Left lung (tissue), 4 donors: ENCODE measurements at regions not wholly inside any gene's neighbourhood (a gene's known extent, or its start where the extent isn't known, plus 50 kb on each side); places are given as distances from the start of the nearest gene placed in this dataset.

Experiments
- ATAC-seq: fragments of 200-7000 bp; cut with Tn5 transposase; one replicate; pipeline ENCODE4 v1.9.1; 2020; ENCODE audit warnings: moderate library complexity
- DNase-seq, 4 donors: peaks; one replicate each; pipeline ENCODE4 v3.0.0-alpha.2; 2013 to 2020
- H3K27ac ChIP-seq, 2 donors: fragments of 200-600 bp; sonication (generic) in 1 of 2; one replicate each; pipeline versions ENCODE4 v1.5.0 to v1.8.0; 2020 to 2021
- H3K27me3 ChIP-seq, 2 donors: fragments of 200-600 bp; sonication (generic) in 1 of 2; one replicate each; pipeline versions ENCODE4 v1.5.0 to v1.8.0; 2020 to 2021
- H3K36me3 ChIP-seq, 2 donors: fragments of 200-600 bp; sonication (generic) in 1 of 2; one replicate each; pipeline versions ENCODE4 v1.5.0 to v1.8.0; 2020 to 2021
- H3K4me1 ChIP-seq, 2 donors: fragments of 200-600 bp; one replicate each; pipeline ENCODE4 v1.8.0; 2021
- H3K4me3 ChIP-seq, 2 donors: fragments of 200-600 bp; sonication (generic) in 1 of 2; one replicate each; pipeline versions ENCODE4 v1.5.0 to v1.8.0; 2020 to 2021; ENCODE audit warnings: mild to moderate bottlenecking in 1 of 2
- H3K9me3 ChIP-seq, 2 donors: fragments of 200-600 bp; sonication (generic) in 1 of 2; one replicate each; pipeline versions ENCODE4 v1.5.0 to v1.8.0; 2020 to 2021
- intact Hi-C, 2 donors: fragments of 100-400 bp; cut with DNase I; formaldehyde crosslinking; loops; one replicate each; pipeline versions ENCODE4 v1.11.2 to v1.14.2; 2022
- TF ChIP-seq, protein P1 (sequence below), 2 donors: fragments of 200-600 bp; sonication (generic) in 1 of 2; IDR thresholded peaks; one replicate each; pipeline versions ENCODE4 v1.5.0 to v1.8.0; 2021; ENCODE audit warnings: antibody characterized with exemption in 2 of 2
- donor health status: DM: no; HTN: yes; CAD: no.
- donor health status: DM: no; HTN: no; CAD: no.

DNA sequence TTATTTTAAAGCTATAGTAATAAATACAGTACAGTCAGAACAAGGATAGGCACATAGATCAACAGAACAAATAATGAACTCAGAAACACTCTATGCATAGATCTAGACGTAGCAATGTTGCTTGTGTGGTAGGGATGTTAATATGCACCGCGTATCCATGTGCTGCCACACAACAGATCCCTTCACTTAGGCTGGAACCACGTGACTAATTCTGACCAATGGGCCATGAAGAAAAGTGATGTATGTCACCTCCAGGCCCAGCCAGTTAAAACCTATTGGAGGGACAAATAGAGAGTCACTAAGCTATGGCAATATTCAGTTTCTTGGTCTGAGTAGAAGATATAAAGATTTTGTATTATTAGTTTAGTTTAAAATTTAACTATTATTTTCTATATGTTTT is 91.4 kb downstream of the ADAMTS1 start:
- TF ChIP-seq, protein P1, sequence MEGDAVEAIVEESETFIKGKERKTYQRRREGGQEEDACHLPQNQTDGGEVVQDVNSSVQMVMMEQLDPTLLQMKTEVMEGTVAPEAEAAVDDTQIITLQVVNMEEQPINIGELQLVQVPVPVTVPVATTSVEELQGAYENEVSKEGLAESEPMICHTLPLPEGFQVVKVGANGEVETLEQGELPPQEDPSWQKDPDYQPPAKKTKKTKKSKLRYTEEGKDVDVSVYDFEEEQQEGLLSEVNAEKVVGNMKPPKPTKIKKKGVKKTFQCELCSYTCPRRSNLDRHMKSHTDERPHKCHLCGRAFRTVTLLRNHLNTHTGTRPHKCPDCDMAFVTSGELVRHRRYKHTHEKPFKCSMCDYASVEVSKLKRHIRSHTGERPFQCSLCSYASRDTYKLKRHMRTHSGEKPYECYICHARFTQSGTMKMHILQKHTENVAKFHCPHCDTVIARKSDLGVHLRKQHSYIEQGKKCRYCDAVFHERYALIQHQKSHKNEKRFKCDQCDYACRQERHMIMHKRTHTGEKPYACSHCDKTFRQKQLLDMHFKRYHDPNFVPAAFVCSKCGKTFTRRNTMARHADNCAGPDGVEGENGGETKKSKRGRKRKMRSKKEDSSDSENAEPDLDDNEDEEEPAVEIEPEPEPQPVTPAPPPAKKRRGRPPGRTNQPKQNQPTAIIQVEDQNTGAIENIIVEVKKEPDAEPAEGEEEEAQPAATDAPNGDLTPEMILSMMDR (IDR thresholded peaks at IDR 0.05) = no peak
- no peaks in the 10 kb centered on the region for H3K9me3 ChIP-seq
- no peak for ATAC-seq
- no peaks in the 10 kb centered on the region for H3K27me3 ChIP-seq
- DNase-seq = no peak
- no peaks in the 10 kb centered on the region for H3K4me1 ChIP-seq
- intact Hi-C loops = no loop called here
- no peak overlapping the region for H3K27ac ChIP-seq
- no peak overlapping the region for H3K4me3 ChIP-seq
- H3K36me3 ChIP-seq = no peaks in the 10 kb centered on the region

DNA sequence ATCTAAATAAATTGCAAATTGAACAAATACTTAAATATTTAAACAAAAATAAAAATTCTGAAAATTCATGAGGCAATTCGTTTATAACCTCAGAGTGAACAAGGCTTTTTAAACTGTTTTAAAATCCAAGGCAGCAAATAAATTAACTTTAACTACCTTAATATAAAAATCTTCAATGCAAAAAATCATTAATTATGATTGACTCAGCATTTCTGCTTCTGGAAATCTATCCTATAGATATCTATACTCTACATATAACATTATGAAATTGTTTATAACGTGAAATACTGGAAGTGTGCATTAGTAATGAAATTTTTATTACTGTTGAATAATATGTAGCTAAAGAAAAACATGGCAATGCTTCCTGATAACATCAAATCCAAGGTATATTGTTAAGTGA is 92.4 kb downstream of the ADAMTS1 start:
- Histone ChIP-seq H3K9me3 (no peaks in the 10 kb centered on the region), H3K27me3 (no peaks in the 10 kb centered on the region), H3K36me3 (no peaks in the 10 kb centered on the region), H3K27ac (no peak overlapping the region), H3K4me3 (no peak overlapping the region), H3K4me1 (no peaks in the 10 kb centered on the region)
- intact Hi-C loops = no loop called here
- no peak for DNase-seq
- ATAC-seq = no peak
- TF ChIP-seq, protein P1 (IDR thresholded peaks at IDR 0.05) = no peak

DNA sequence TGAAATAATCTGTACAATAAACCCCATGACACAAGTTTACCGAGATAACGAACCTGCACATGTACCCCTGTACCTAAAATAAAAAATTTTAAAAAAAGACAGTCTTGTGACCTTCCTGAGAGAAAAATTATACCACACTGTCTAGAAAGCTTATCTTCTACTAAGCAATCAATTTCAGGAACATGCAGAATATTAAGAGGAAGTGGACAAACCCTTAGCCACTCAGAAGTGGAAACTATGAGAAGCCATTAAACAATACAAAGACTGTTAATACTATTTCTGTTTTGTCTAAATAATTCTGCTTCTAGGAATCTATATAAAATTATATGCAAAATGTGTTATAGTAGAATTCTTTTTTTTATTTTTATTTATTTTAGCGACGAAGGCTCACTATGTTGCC is 93.9 kb downstream of the ADAMTS1 start:
- no peak for DNase-seq
- no peak overlapping the region for H3K4me3 ChIP-seq
- no peaks in the 10 kb centered on the region for H3K9me3 ChIP-seq
- no peaks in the 10 kb centered on the region for H3K36me3 ChIP-seq
- H3K4me1 ChIP-seq = no peaks in the 10 kb centered on the region
- ATAC-seq = no peak
- no peaks in the 10 kb centered on the region for H3K27me3 ChIP-seq
- TF ChIP-seq, protein P1 (IDR thresholded peaks at IDR 0.05) = no peak
- intact Hi-C loops = no loop called here
- no peak overlapping the region for H3K27ac ChIP-seq

DNA sequence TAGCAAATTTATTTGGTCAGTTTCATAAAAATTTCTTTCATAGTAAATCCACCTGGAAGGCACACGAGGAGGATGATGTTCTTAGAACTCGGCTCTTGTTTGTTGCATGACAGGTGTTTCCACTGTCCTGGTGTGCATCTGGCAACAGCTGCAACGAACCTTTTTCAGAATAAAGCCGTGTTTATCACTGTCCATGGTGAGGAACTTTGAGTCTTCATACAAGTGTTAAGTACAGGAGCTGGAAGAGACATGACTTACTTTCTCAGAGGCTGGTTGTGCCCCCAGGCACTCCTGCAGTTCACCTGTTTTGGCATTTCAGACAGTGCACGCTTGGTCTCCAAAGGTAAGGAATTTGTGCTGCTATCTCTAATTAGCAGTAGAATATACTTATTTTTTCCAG is 97.1 kb downstream of the ADAMTS1 start:
- DNase-seq (no peak), ATAC-seq (no peak)
- H3K4me3 ChIP-seq = no peak overlapping the region
- H3K27ac ChIP-seq = no peak overlapping the region
- no peaks in the 10 kb centered on the region for H3K4me1 ChIP-seq
- no peaks in the 10 kb centered on the region for H3K36me3 ChIP-seq
- intact Hi-C loops = no loop called here
- TF ChIP-seq, protein P1 (IDR thresholded peaks at IDR 0.05) = no peak
- no peaks in the 10 kb centered on the region for H3K9me3 ChIP-seq
- H3K27me3 ChIP-seq = no peaks in the 10 kb centered on the region

GRCh38 chr21:26747216-26747615 is 98.0 kb downstream of the ADAMTS1 start:
- no peak overlapping the region for H3K4me3 ChIP-seq
- TF ChIP-seq, protein P1 (IDR thresholded peaks at IDR 0.05) = no peak
- no peaks in the 10 kb centered on the region for H3K4me1 ChIP-seq
- ATAC-seq = no peak
- intact Hi-C loops = no loop called here
- no peak for DNase-seq
- no peaks in the 10 kb centered on the region for H3K9me3 ChIP-seq
- H3K36me3 ChIP-seq = no peaks in the 10 kb centered on the region
- H3K27ac ChIP-seq = no peak overlapping the region
- H3K27me3 ChIP-seq = no peaks in the 10 kb centered on the region
